ENCODE measurements at regions not wholly inside any gene's neighbourhood (a gene's known extent, or its start where the extent isn't known, plus 50 kb on each side); places are given as distances from the start of the nearest gene placed in this dataset.

DNA sequence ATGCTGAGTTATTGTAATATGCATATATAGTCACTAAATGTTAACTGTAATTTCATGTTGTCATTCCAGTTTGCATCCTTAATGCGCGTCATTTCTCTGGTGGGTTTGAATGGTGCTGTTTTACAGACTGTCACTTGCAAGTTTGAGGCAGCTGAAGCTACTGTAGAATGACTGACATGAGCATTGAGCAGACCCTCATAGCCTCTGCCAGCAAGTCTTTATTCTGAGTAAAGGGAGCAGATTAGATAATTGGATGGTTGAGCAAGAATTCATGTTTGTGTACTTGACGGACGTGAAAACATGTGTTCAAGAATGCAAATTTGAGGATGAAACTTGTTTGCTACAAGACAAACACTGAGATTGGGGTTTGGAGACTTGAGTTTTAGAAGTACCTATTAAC, 854.8 kb upstream of the KLHL29 start:
- DNase-seq (ENCODE audit: extremely low spot score, insufficient read length, low read depth): no peak
- no peak for FAIRE-seq

DNA sequence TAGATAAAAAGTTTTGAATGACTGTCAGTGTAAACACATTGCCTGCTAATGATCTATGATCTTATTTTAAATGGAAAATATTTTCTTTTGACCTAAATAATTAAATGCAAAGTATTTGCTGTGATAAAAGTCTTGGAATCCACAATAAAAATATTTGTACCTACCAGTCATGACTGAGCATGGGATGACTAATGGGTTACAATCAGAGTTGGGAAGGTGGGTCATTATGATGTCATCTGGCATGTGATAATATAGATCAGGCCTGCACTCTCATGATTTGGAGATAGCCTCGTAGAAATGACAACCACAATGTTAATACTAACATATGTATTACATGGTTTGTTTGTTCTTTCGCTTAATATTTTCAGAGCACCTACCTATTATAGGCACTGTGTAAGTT, 848.8 kb upstream of the KLHL29 start:
- no peak for DNase-seq (ENCODE audit: extremely low spot score, insufficient read length, low read depth)

GRCh38 chr2:22554453-22554852, 830.5 kb upstream of the KLHL29 start:
- DNase-seq (ENCODE audit: extremely low spot score, insufficient read length, low read depth) (no peak), FAIRE-seq (no peak)

More for the DNA sequence above, 848.8 kb upstream of the KLHL29 start:
- no peak for FAIRE-seq

- DNase-seq (ENCODE audit: extremely low spot score, insufficient read length, low read depth) (no peak), FAIRE-seq (no peak)
Observed at GRCh38 chr2:22557406-22557805, 827.6 kb upstream of the KLHL29 start.

GRCh38 chr2:22560021-22560420, 825.0 kb upstream of the KLHL29 start:
- FAIRE-seq (no peak), DNase-seq (ENCODE audit: extremely low spot score, insufficient read length, low read depth) (no peak)

DNA sequence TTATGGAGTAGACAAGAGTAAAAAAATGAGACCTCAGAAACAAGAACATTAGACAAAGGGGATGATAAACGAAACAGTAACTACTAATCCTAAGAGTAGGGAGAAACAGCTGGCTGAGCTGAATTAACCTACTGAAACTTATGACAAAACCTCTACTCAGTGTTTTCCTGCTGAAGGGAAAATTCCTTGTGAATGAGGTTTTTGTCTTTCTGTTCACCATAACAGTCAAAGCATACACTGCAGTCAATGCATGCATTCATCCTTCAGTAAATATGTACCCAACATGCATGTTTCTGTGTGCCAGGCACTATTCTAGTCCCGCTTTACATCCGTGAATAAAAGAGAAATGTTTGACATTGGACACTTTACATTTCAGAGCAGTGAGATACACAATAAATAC, 805.6 kb upstream of the KLHL29 start:
- DNase-seq (ENCODE audit: extremely low spot score, insufficient read length, low read depth) (no peak), FAIRE-seq (no peak)

- FAIRE-seq: no peak
- no peak for DNase-seq (ENCODE audit: extremely low spot score, insufficient read length, low read depth)
Observed at GRCh38 chr2:22582107-22582506, 802.9 kb upstream of the KLHL29 start.

GRCh38 chr2:22596306-22596705, 788.7 kb upstream of the KLHL29 start:
- no peak for FAIRE-seq

GRCh38 chr2:22600156-22600555, 784.8 kb upstream of the KLHL29 start:
- FAIRE-seq (no peak), DNase-seq (ENCODE audit: extremely low spot score, insufficient read length, low read depth) (no peak)

More at GRCh38 chr2:22596306-22596705, 788.7 kb upstream of the KLHL29 start:
- no peak for DNase-seq (ENCODE audit: extremely low spot score, insufficient read length, low read depth)

DNA sequence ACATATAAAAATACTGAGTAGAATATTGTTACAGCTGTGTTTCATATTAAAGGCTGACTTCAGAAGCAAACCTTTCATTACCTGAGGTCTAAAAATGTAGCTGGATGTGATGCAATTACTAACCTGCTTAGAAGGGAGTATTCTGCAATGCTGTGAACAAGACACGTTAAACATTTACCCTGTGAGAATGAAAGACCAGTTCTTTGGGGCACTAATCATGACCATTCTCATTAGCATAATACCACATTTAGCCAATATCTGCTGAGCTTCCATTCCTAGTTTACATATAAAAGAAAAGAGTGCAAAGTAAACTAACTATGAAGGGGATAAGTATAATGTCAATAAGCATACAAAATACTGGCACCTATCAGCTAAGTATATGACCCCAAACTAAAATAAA, 784.0 kb upstream of the KLHL29 start:
- DNase-seq (ENCODE audit: extremely low spot score, insufficient read length, low read depth) (no peak), FAIRE-seq (no peak)

GRCh38 chr2:22604136-22604535, 780.8 kb upstream of the KLHL29 start:
- DNase-seq (ENCODE audit: extremely low spot score, insufficient read length, low read depth) (no peak), FAIRE-seq (no peak)

DNA sequence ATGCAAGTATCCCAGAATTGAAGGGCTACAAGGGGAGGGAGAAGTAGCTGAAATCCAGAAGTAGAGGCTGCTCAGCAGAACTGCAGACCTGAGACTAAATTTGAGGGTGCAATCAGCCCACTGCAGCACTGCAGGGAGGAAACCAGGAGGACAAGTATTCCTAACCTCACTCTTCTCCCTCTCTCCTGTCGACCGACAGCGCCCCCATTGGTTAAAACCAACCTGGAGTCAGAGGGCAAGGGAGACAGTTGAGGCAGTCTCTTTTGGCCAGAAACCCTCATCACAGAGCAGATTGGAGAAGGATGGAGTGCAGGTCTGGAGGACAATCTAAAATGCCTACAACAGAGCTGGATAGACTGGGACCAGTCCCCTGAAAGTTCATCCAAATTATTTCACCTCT, 768.9 kb upstream of the KLHL29 start:
- FAIRE-seq: no peak

DNA sequence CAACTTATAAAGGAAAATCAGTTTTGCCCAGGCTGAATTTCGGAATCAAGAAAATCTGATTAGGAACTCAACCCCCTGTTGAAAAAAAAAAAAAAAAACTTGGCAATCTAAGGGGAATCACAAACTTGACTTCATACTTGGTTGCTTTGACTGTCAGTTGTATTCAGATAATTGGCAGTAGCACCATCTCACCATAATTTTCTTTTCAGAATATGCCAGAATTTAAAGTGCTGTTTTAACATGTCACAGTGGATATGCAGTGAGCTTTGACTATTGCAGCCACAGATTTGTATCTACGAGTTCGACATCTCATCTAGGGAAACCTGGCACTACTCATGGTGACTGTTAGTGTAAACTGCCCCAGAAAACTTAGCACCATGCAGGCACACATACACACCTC, 761.4 kb upstream of the KLHL29 start:
- no peak for FAIRE-seq
- no peak for DNase-seq (ENCODE audit: extremely low spot score, insufficient read length, low read depth)

More for the DNA sequence above, 768.9 kb upstream of the KLHL29 start:
- no peak for DNase-seq (ENCODE audit: extremely low spot score, insufficient read length, low read depth)

- DNase-seq (ENCODE audit: extremely low spot score, insufficient read length, low read depth): no peak
- no peak for FAIRE-seq
Observed at GRCh38 chr2:22626621-22627020, 758.4 kb upstream of the KLHL29 start.

- no peak for DNase-seq (ENCODE audit: extremely low spot score, insufficient read length, low read depth)
- FAIRE-seq: no peak
Observed at GRCh38 chr2:22628221-22628620, 756.8 kb upstream of the KLHL29 start.

- DNase-seq (ENCODE audit: extremely low spot score, insufficient read length, low read depth) (no peak), FAIRE-seq (no peak)
Observed at GRCh38 chr2:22628906-22629305, 756.1 kb upstream of the KLHL29 start.

DNA sequence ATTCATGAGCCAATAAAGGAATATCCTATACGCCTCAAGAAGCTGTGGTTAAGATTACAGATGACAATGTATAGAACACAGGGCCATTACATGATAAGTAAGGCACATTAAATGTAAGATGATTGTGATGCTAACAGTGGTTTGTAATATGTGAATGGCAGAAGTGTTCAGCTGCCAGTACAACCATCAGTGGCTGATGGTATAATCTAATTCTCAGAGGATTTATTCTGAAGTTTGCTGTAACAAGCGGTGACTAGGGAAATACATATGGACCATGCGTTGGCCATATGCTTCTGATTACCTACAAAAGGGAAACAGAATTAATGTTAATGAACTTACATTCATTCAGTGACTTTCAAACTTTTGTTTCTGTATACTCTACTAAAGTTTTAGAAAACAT, 750.8 kb upstream of the KLHL29 start:
- FAIRE-seq (no peak), DNase-seq (ENCODE audit: extremely low spot score, insufficient read length, low read depth) (no peak)

GRCh38 chr2:22656426-22656825, 728.6 kb upstream of the KLHL29 start:
- DNase-seq (ENCODE audit: extremely low spot score, insufficient read length, low read depth) (no peak), FAIRE-seq (no peak)

- DNase-seq (ENCODE audit: extremely low spot score, insufficient read length, low read depth) (no peak), FAIRE-seq (no peak)
Observed at GRCh38 chr2:22673529-22673928, 711.5 kb upstream of the KLHL29 start.

DNA sequence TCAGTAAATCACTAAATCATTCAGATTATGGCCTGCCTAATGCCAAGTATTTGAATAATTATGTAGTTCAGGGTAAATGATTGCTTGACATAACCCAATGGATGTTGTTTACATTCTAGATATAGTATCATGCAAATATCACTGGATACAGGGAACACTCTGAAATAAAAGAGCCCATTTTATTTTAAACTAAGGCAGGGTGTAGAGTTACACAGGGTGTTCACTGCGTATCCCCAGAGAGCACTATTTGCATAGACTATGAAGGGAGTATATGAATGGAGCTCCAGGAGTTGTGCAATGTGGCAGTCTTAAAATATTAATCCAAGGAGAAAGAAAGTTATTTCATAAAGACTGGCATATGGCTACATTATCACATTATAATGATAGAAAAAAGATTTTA, 701.1 kb upstream of the KLHL29 start:
- DNase-seq (ENCODE audit: extremely low spot score, insufficient read length, low read depth) (no peak), FAIRE-seq (no peak)

DNA sequence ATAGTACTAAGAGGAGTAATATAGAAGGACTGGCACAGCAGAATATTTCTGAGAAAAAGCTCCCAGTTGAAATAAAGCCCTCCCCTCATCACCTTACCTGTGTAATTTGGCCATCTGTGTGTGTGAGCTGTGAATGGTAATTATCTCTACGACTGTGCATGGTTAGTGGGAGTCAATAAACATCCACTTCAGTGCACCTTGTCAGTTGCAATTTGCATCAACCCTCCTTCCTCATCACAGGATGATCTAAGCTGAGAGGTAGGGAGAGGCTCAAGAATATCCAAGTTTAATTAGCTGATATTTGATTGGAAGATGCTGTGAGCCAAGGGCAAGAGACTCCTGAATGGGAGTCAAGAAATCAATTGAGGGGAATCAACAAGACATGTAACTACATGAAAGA, 694.9 kb upstream of the KLHL29 start:
- DNase-seq (ENCODE audit: extremely low spot score, insufficient read length, low read depth) (no peak), FAIRE-seq (no peak)

DNA sequence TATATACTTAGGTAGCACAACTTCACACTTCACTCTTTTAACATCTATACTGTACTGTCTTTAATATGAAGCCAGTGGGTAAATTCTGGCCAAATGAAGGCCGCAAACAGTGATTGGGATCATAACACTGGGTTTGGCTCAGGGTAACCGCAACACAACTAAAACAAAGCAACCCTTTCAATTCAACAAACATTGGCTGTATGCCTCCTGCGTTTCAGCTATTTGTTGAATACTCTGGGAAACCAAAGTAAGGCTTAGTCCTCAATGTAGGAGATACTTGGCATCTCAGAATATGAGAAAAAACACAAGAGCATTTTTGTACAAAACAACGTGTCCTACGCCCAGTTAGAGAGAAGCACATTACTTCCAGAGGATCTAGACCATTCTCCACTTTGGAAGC, 693.3 kb upstream of the KLHL29 start:
- FAIRE-seq (no peak), DNase-seq (ENCODE audit: extremely low spot score, insufficient read length, low read depth) (no peak)

DNA sequence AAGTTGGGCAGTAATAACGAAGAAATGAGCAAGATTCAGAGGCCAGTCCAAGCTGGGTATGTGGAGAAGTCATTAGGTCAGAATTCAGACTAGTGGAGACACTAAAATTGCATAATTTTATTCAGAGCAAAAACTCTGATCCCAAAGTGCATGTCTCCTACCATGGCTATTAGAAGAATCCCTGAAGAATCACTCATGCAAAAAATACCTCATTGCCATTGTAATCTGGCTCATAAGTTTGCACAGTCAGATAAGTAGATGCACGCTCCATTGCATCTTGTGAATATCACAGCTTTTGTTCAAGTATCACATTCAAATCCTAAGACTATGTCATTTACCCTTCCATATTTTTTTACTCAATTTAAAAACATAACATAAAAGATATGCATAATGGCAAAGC, 692.2 kb upstream of the KLHL29 start:
- DNase-seq (ENCODE audit: extremely low spot score, insufficient read length, low read depth) (no peak), FAIRE-seq (no peak)

Measured in GM18507 (cell line).